ENCODE measurements at regions not wholly inside any gene's neighbourhood (a gene's known extent, or its start where the extent isn't known, plus 50 kb on each side); places are given as distances from the start of the nearest gene placed in this dataset.

GRCh38 chr5:27266184-27266583 lies 227.8 kb upstream of the CDH9 start:
- TF ChIP-seq, protein P1, sequence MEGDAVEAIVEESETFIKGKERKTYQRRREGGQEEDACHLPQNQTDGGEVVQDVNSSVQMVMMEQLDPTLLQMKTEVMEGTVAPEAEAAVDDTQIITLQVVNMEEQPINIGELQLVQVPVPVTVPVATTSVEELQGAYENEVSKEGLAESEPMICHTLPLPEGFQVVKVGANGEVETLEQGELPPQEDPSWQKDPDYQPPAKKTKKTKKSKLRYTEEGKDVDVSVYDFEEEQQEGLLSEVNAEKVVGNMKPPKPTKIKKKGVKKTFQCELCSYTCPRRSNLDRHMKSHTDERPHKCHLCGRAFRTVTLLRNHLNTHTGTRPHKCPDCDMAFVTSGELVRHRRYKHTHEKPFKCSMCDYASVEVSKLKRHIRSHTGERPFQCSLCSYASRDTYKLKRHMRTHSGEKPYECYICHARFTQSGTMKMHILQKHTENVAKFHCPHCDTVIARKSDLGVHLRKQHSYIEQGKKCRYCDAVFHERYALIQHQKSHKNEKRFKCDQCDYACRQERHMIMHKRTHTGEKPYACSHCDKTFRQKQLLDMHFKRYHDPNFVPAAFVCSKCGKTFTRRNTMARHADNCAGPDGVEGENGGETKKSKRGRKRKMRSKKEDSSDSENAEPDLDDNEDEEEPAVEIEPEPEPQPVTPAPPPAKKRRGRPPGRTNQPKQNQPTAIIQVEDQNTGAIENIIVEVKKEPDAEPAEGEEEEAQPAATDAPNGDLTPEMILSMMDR (IDR thresholded peaks at IDR 0.05): no peak
- no peak for TF ChIP-seq POLR2A (IDR thresholded peaks at IDR 0.05)

Data from Peyer's patch (tissue), 4 donors.